Stimulated activated CD8-positive, alpha-beta memory T cell treated with anti-CD3 and anti-CD28 coated beads, Interleukin-12 subunit alpha, Interleukin-12 subunit beta, amount 100 ng/mL, for 1 hour (primary cell): ENCODE measurements at regions not wholly inside any gene's neighbourhood (a gene's known extent, or its start where the extent isn't known, plus 50 kb on each side); places are given as distances from the start of the nearest gene placed in this dataset.
A peak's percentile ranks its signal among the peaks of the same experiment; 100 is the strongest.

Experiments used
- DNase-seq: peaks from one replicate; pipeline ENCODE4 v3.0.0-alpha.2; 2020; ENCODE audit warnings: low read depth

GRCh38 chr14:34241185-34241711, 220.8 kb downstream of the SPTSSA start:
- no peak for DNase-seq

GRCh38 chr14:34238610-34239009, 223.4 kb downstream of the SPTSSA start:
- DNase-seq = no peak

- DNase-seq = no peak
Observed at GRCh38 chr14:34237677-34238076, 224.4 kb downstream of the SPTSSA start.

DNA sequence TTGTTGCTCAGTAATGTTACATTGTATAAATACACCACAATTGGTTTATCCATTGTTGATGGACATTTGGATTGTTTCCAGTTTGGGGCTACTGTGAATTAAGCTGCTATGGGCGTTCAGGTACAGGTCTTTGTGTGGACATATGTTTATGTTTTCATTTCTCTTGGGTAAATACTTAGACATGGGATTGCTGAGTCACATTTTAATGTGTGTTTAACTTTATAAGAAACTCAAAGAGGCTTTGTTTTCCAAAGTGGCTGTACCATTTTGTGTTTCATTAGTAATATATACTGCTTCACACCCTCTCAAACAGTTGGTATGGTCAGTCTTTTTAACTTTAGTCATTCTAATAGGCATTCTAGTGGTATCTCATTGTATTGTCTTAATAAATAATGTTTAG, 225.0 kb downstream of the SPTSSA start:
- DNase-seq = no peak

- no peak for DNase-seq
Observed at GRCh38 chr14:34235643-34236300, 226.3 kb downstream of the SPTSSA start.

DNA sequence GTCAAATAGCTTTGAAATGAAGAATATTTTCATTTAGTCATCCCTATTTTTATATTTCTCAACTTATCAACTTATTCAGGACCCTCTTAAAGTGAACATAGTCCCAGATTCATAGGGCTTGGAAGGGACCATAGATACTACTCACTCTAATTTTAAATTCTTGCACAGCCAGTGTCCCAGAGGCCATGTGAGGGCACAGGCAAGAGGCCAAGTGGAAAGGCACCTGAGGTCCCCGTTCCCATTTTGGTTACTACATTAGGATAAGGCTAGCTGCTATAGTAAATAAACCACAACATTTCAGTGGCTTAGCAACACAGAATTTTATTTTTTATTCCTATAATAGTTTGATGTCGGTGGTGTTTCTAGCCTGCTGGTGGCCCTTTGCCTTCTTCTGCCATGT, 227.8 kb downstream of the SPTSSA start:
- no peak for DNase-seq

DNA sequence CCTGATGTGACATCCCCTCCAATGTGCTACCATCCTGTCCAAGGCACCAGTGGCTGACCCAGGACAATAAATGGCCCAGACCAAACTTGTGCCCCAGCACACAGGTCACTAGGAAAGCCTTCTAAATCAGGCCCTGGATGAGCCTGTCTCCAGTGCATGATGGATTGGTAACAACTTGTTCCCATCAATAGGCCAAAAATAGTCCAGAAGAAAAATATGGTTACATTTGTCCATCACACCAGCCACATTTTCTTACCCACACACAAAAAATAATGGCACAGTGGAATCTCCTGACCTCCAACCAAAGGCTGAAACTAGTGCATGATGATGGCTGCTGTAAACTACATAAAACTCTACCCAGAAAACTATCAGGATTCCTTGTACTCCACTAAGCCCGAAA, 228.4 kb downstream of the SPTSSA start:
- no peak for DNase-seq

DNA sequence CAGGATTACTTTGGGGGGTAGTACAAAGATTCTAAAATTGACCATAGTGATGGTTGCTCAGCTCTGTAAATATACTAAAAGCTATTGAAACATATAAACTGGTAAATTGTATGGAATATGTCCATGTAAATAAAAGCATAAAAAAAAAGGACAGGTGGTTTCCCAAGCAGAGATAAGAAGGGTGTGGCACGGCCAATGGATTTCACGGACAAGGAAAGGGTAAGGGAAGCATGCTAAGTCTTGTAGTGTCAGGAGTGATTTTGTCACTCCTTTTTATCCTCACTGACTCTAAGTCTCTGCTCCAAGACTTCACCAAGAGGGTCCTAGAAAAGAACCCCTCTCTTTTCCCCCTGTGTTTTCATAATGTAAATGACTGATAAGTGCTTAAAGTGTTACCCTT, 229.2 kb downstream of the SPTSSA start:
- no peak for DNase-seq

GRCh38 chr14:34231626-34232025, 230.4 kb downstream of the SPTSSA start:
- DNase-seq = no peak

DNA sequence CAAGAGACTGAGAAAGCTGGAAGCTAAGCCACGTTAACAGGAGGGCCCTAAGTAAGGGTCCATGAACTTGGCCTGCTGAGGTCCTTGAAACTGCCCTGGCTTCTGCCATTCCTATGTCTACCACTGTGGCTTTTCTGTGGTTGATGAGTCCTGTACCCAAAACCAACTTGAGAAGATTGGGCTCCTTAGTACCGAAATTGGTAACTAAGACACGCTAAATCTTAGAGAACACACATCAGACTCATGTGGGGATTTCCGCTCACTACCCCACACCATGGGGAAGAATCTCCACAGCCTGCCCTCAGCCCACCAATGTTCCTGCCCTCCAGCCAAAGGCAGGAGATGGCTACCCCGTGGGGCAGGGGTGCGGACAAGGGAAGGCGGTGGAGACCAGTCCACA, 232.9 kb downstream of the SPTSSA start:
- DNase-seq = no peak

DNA sequence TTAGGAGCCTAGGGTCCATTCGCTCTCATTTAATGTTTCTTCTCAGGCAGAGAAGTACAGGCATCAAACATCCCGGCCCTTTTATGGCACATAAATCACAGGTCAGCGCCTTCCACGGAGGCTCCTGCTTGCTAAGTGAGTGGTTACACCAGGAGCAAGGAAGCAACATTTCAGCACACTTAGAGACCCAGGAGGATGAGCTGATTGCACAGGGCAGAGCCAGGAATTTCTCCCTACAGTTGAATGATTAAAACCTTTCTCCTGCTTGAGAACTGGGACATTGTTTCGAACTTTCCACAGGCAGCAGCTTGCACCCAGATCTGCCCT, 233.4 kb downstream of the SPTSSA start:
- DNase-seq = no peak

- DNase-seq = peak; percentile 15
Observed at GRCh38 chr14:34227834-34228649, 234.0 kb downstream of the SPTSSA start.

DNA sequence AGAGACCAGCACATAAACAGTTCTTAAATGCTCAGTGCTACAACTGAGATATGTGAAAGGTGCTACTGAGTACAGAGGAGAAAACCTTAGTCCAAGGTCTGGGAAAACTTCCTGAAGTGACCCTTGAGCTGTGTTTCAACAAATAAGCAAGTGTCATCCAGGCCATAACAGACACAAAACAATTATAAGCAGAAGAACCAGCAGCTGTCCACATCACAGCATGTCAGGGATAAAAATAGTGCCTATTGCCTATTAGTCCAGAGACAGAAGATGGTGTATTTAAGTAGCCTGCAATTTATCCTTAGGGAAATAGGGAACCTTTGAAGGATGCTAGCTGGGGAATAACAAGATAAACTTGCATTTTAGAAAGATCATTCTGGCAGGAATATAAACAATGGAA, 237.8 kb downstream of the SPTSSA start:
- DNase-seq = no peak

- no peak for DNase-seq
Observed at GRCh38 chr14:34223373-34224148, 238.5 kb downstream of the SPTSSA start.

DNA sequence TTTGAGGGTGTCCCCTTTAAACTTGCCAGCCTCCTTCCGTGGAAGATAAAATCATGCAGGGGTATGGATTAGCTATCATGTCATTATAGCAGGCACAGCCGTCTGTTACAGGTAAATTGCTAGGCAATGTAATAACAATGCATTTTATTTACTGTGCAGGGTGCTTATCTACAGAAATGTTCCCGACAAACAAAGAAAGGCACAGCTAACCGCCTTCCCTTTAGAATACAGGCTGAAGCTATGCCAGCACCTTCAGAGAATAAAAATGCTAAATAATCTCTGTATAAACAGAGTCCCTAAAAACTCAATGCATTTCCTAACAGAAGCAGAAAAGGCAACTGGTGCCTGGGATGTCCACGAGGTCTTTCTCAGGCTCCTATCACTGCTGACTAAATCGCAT, 239.2 kb downstream of the SPTSSA start:
- DNase-seq = no peak

- no peak for DNase-seq
Observed at GRCh38 chr14:34222122-34222521, 239.9 kb downstream of the SPTSSA start.

- DNase-seq = no peak
Observed at GRCh38 chr14:34220921-34221320, 241.1 kb downstream of the SPTSSA start.

GRCh38 chr14:34220378-34220706, 241.7 kb downstream of the SPTSSA start:
- DNase-seq = no peak

- DNase-seq = no peak
Observed at GRCh38 chr14:34219661-34220377, 242.2 kb downstream of the SPTSSA start.

GRCh38 chr14:34218881-34219280, 243.2 kb downstream of the SPTSSA start:
- DNase-seq = no peak

DNA sequence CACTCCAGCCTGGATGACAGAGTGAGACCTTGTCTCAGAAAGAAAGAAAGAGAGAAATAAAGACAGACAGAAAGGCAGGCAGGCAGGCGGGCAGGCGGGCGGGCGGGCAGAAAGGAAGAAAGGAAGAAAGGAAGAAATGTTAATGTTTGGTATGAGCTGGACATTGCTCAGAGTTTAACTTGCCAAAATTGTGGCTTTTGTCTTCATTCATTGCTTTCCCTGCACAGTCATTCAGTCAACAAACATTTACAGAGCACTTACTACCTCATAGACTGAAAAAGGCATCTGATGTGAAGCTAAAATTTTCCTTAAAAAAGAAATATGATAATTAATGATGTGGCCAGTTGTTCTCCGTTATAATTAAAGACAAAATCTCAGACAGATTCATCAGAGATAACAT, 247.1 kb downstream of the SPTSSA start:
- DNase-seq = no peak

- DNase-seq = no peak
Observed at GRCh38 chr14:34213332-34213731, 248.7 kb downstream of the SPTSSA start.
